HG03095 (cell line): ENCODE measurements at regions not wholly inside any gene's neighbourhood (a gene's known extent, or its start where the extent isn't known, plus 50 kb on each side); places are given as distances from the start of the nearest gene placed in this dataset.
"Not testable (repeated sequence)": the region's sequence is repeated elsewhere in the genome, so short reads cannot be mapped to it uniquely, and the experiment has no call there.

Experiments used
- ATAC-seq: cut with Tn5 transposase; IDR thresholded peaks from one replicate; pipeline ENCODE4 v1.9.1; 2021; ENCODE audit warnings: moderate library complexity; ENCODE audit not compliant: unreplicated experiment

DNA sequence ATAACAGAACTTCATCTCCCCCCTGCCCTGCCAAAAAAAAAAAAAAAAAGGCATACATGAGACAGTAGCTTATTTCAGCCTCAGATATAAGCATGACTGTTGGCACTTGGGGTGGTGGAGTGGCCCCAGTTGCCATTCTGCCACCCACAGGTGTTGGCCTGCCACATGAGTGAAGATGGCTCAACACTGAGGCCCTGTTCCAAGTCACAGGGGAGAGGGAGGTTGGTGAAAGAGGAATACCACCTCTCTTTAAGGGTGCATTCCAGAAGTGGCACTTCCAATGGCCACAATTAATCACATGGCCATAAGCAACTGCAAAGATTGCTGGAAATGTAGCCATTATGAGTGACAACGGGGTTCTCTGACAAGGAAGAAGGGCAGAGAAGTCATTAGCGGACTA is 61.9 kb upstream of the JARID2 start:
- no peak for ATAC-seq

DNA sequence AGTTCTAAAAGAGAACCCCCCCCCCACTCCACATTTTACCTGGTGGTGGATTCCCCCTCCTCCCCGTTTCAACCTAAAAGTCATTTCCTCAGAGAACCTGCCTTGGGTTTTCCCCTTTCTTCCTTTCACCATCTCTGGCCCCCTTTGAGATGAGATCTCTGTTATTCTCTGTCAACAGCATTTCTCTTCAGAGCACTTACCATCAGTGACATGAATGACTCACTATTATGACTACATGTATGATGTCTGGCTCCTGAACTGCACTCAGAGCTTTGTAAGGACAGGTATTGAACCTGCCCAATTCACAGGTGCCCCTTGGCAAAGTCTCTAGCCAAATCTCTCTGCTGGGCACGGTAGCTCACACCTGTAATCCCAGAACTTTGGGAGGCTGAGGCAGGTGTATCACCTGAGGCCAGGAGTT is 61.4 kb upstream of the JARID2 start:
- no peak for ATAC-seq

DNA sequence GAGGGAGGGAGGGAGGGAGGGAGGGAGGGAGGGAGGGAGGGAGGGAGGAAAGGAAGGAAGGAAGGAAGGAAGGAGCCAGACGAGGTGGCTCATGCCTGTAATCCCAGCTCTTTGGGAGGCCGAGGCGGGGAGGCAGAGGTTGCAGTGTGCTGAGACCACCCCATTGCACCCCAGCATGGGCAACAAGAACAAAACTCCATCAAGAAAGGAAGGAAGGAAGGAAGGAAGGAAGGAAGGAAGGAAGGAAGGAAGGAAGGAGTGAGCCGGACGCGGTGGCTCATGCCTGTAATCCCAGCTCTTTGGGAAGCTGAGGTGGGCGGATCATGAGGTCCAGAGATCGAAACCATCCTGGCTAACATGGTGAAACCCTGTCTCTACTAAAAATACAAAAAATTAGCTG is 60.8 kb upstream of the JARID2 start:
- not testable (repeated sequence) for ATAC-seq

DNA sequence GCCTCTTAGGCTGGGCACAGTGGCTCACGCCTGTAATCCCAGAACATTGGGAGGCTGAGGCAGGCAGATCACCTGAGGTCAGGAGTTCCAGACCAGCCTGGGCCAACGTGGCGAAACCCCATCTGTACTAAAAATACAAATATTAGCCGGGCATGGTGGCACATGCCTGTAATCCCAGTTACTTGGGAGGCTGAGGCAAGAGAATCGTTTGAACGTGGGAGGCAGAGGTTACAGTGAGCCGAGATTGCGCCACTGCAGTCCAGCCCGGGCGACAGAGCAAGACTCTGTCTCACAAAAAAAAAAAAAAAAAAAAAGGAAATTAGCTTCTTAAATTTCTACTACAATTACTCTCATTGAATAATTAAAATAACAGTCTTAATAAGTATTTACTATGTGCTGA is 52.4 kb upstream of the JARID2 start:
- ATAC-seq, result not testable (repeated sequence)

DNA sequence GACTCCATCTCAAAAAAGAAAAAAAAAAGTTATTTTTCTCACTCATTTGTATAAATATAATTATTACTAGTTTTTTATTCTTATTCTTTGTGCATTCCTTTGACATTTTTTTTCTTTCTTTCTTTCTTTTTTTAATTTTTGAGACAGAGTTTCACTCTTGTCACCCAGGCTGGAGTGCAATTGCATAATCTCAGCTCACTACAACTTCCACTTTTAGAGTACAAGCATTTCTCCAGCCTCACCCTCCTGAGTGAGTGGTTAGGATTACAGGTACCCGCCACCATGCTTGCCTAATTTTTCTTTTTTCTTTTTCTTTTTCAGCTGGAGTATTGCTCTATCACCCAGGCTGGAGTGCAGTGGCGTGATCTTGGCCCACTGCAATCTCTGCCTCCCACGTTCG is 51.4 kb upstream of the JARID2 start:
- no peak for ATAC-seq
